ENCODE measurements at regions not wholly inside any gene's neighbourhood (a gene's known extent, or its start where the extent isn't known, plus 50 kb on each side); places are given as distances from the start of the nearest gene placed in this dataset.
"Not testable (repeated sequence)": the region's sequence is repeated elsewhere in the genome, so short reads cannot be mapped to it uniquely, and the experiment has no call there.

DNA sequence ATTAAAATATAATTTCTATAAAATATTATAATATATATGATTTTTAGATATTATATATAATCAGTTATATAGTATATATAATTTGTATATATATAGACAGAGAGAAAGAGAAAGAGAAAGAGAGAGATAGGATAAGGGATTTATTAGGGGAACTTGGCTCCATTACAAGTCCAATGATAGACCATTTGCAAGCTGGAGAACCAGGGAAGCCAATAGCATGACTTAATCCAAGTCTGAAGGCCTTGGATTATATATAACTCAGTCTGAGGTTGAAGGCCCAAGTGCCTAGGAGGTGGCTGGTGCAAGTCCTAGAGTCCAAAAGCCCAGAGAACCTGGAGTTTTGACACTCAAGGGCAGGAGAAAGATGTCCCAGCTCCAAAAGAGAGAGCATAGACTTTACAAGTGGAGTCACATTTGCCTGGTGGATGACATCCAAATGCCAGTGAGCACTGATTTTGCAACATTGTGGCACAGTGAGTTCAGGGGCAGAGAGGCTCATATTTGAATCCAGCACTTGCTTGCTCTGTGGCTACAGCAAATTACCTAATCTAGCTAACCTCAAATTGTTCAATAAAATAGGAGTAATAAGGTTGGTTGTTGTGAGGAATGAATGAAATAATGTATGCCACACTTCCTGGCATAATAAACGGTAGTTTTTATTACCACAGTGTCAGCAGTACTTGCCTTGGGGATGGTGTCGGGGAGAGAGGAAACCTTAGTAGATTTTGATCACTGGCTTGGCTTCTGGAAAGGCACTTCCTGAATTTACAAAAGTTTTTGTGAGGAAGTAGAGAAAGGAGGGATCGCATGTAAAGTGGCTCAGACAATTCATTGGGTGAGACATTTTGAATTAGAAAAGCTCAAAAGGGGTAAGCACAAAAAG lies 69.6 kb upstream of the CD28 start:
- WGBS, 2 donors = 17 to 36% methylated on average over 3 of the region's 3 CpGs
- no peaks in the 10 kb centered on the region for H3K9me3 ChIP-seq
- DNase-seq = peak; percentile 68
- H3K4me3 ChIP-seq = no peak overlapping the region
- intact Hi-C loops (cut with DNase I) = no loop called here
- TF ChIP-seq, protein P1, sequence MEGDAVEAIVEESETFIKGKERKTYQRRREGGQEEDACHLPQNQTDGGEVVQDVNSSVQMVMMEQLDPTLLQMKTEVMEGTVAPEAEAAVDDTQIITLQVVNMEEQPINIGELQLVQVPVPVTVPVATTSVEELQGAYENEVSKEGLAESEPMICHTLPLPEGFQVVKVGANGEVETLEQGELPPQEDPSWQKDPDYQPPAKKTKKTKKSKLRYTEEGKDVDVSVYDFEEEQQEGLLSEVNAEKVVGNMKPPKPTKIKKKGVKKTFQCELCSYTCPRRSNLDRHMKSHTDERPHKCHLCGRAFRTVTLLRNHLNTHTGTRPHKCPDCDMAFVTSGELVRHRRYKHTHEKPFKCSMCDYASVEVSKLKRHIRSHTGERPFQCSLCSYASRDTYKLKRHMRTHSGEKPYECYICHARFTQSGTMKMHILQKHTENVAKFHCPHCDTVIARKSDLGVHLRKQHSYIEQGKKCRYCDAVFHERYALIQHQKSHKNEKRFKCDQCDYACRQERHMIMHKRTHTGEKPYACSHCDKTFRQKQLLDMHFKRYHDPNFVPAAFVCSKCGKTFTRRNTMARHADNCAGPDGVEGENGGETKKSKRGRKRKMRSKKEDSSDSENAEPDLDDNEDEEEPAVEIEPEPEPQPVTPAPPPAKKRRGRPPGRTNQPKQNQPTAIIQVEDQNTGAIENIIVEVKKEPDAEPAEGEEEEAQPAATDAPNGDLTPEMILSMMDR (IDR thresholded peaks at IDR 0.05) = no peak
- no peak for TF ChIP-seq EP300 (IDR thresholded peaks at IDR 0.05)
- TF ChIP-seq POLR2A (IDR thresholded peaks at IDR 0.05) = no peak
- TF ChIP-seq POLR2AphosphoS5 (IDR thresholded peaks at IDR 0.05) = no peak
- H3K4me1 ChIP-seq = peaks cover 0 to 7% (median 0%) of the 10 kb centered on the region in 4 donors
- no peaks in the 10 kb centered on the region for H3K27me3 ChIP-seq
- H3K27ac ChIP-seq = no peak overlapping the region
- no peaks in the 10 kb centered on the region for H3K36me3 ChIP-seq

GRCh38 chr2:203637471-203638167 lies 68.8 kb upstream of the CD28 start:
- Histone ChIP-seq H3K4me1 (peaks cover 0 to 7% (median 0%) of the 10 kb centered on the region in 4 donors), H3K27me3 (no peaks in the 10 kb centered on the region), H3K4me3 (no peak overlapping the region), H3K36me3 (no peaks in the 10 kb centered on the region), H3K9me3 (no peaks in the 10 kb centered on the region), H3K27ac (peak overlapping the region in 1 of 4 donors; percentile 16)
- TF ChIP-seq POLR2A (IDR thresholded peaks at IDR 0.05) = no peak
- TF ChIP-seq POLR2AphosphoS5 (IDR thresholded peaks at IDR 0.05) = no peak
- TF ChIP-seq EP300 (IDR thresholded peaks at IDR 0.05) = no peak
- TF ChIP-seq, protein P1 (IDR thresholded peaks at IDR 0.05) = no peak
- intact Hi-C loops (cut with DNase I) = no loop called here
- no peak for DNase-seq
- 49 to 63% methylated on average over 4 of the region's 4 CpGs for WGBS, 2 donors

DNA sequence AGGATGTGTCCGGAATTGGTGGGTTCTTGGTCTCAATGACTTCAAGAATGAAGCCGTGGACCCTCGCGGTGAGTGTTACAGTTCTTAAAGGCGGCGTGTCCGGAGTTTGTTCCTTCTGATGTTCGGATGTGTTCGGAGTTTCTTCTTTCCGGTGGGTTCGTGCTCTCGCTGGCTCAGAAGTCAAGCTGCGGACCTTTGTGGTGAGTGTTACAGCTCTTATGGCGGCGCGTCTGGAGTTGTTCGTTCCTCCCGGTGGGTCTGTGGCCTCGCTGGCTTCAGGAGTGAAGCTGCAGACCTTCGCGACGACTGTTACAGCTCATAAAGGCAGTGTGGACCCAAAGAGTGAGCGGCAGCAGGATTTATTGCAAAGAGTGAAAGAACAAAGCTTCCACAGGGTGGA lies 64.6 kb upstream of the CD28 start:
- H3K4me3 ChIP-seq; H3K27ac ChIP-seq; H3K27me3 ChIP-seq; DNase-seq; H3K36me3 ChIP-seq; intact Hi-C loops (cut with DNase I); H3K9me3 ChIP-seq; H3K4me1 ChIP-seq: not testable (repeated sequence)
- 97 to 98% methylated on average over 23 of the region's 23 CpGs for WGBS, 2 donors

DNA sequence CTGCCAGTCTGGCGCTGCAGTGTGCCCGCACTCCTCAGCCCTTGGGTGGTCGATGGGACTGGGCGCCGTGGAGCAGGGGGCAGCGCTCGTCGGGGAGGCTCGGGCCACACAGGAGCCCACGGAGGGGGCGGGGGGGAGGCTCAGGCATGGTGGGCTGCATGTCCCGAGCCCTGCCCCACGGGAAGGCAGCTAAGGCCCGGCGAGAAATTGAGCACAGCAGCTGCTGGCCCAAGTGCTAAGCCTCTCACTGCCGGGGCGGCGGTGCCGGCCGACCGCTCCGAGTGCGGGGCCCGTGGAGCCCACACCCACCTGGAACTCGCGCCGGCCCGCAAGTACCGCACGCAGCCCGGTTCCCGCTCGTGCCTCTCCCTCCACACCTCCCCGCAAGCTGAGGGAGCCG lies 63.6 kb upstream of the CD28 start:
- WGBS, 2 donors = 98% methylated on average over 35 of the region's 35 CpGs
- H3K36me3 ChIP-seq; H3K9me3 ChIP-seq; DNase-seq; H3K27me3 ChIP-seq; intact Hi-C loops (cut with DNase I); H3K27ac ChIP-seq; H3K4me3 ChIP-seq; H3K4me1 ChIP-seq: not testable (repeated sequence)

GRCh38 chr2:203645831-203646230 lies 60.6 kb upstream of the CD28 start:
- DNase-seq = no peak
- TF ChIP-seq POLR2A (IDR thresholded peaks at IDR 0.05) (no peak), EP300 (IDR thresholded peaks at IDR 0.05) (no peak), POLR2AphosphoS5 (IDR thresholded peaks at IDR 0.05) (no peak)
- TF ChIP-seq, protein P1 (IDR thresholded peaks at IDR 0.05) = no peak
- Histone ChIP-seq H3K27me3 (no peaks in the 10 kb centered on the region), H3K27ac (no peak overlapping the region), H3K36me3 (no peaks in the 10 kb centered on the region), H3K4me3 (no peak overlapping the region), H3K9me3 (no peaks in the 10 kb centered on the region), H3K4me1 (peaks cover 0 to 29% (median 27%) of the 10 kb centered on the region in 4 donors)
- intact Hi-C loops (cut with DNase I) = no loop called here
- 92 to 100% methylated on average over 1 of the region's 1 CpG for WGBS, 2 donors
